Ascending aorta (tissue), 2 donors: ENCODE measurements at regions not wholly inside any gene's neighbourhood (a gene's known extent, or its start where the extent isn't known, plus 50 kb on each side); places are given as distances from the start of the nearest gene placed in this dataset.
"Not testable (repeated sequence)": the region's sequence is repeated elsewhere in the genome, so short reads cannot be mapped to it uniquely, and the experiment has no call there.

Experiments used
- DNase-seq, 2 donors: peaks; one replicate each; pipeline ENCODE4 v3.0.0-alpha.2; 2019; ENCODE audit warnings: low spot score in 2 of 2
- H3K27ac ChIP-seq, 2 donors: fragments of 200-600 bp; sonication (generic); one replicate each; pipeline ENCODE4 v1.5.1; 2016 to 2017; ENCODE audit warnings: mild to moderate bottlenecking in 1 of 2
- H3K27me3 ChIP-seq: fragments of 200-600 bp; sonication (generic); one replicate; pipeline ENCODE4 v1.5.1; 2017
- H3K36me3 ChIP-seq, 2 donors: fragments of 200-600 bp; sonication (generic); one replicate each; pipeline ENCODE4 v1.5.1; 2016
- H3K4me1 ChIP-seq, 2 donors: fragments of 200-600 bp; sonication (generic); one replicate each; pipeline ENCODE4 v1.5.1; 2016 to 2017; ENCODE audit warnings: mild to moderate bottlenecking in 1 of 2
- H3K4me3 ChIP-seq, 2 donors: fragments of 200-600 bp; sonication (generic); one replicate each; pipeline ENCODE4 v1.5.1; 2016 to 2017; ENCODE audit warnings: mild to moderate bottlenecking in 1 of 2
- H3K9me3 ChIP-seq, 2 donors: fragments of 200-600 bp; sonication (generic); one replicate each; pipeline ENCODE4 v1.5.1; 2016
- CTCF ChIP-seq, 3 experiments: fragments of 200-600 bp in 2 of 3; fragments of 450-650 bp in 1 of 3; sonication (generic) in 2 of 3; IDR thresholded peaks; one replicate each; pipeline ENCODE4 v1.5.1; 2016 to 2019; ENCODE audit warnings: antibody characterized with exemption in 3 of 3, mild to moderate bottlenecking in 1 of 3, moderate library complexity in 1 of 3
- intact Hi-C: fragments of 100-400 bp; cut with DNase I; formaldehyde crosslinking; loops from one replicate; pipeline ENCODE4 v1.15.1; 2023

- Histone ChIP-seq H3K36me3 (no peaks in the 10 kb centered on the region), H3K27me3 (no peaks in the 10 kb centered on the region), H3K4me1 (no peaks in the 10 kb centered on the region), H3K27ac (no peak overlapping the region), H3K4me3 (no peak overlapping the region), H3K9me3 (no peaks in the 10 kb centered on the region)
- intact Hi-C loops, result no loop called here
- no peak for DNase-seq
- TF ChIP-seq CTCF (IDR thresholded peaks at IDR 0.05), result no peak
These were observed 160.2 kb upstream of the IL12B start for GRCh38 chr5:159490507-159490906.

- Histone ChIP-seq H3K36me3 (no peaks in the 10 kb centered on the region), H3K9me3 (no peaks in the 10 kb centered on the region), H3K27me3 (no peaks in the 10 kb centered on the region), H3K27ac (no peak overlapping the region), H3K4me1 (no peaks in the 10 kb centered on the region), H3K4me3 (no peak overlapping the region)
- intact Hi-C loops, result no loop called here
- DNase-seq, result no peak
- TF ChIP-seq CTCF (IDR thresholded peaks at IDR 0.05), result no peak
These were observed 163.4 kb upstream of the IL12B start for GRCh38 chr5:159493696-159494095.

GRCh38 chr5:159496773-159497172 is 166.5 kb upstream of the IL12B start:
- H3K36me3 ChIP-seq, result no peaks in the 10 kb centered on the region
- intact Hi-C loops, result no loop called here
- H3K27ac ChIP-seq, result no peak overlapping the region
- H3K4me1 ChIP-seq, result no peaks in the 10 kb centered on the region
- H3K4me3 ChIP-seq, result no peak overlapping the region
- no peak for DNase-seq
- TF ChIP-seq CTCF (IDR thresholded peaks at IDR 0.05), result no peak
- no peaks in the 10 kb centered on the region for H3K27me3 ChIP-seq
- no peaks in the 10 kb centered on the region for H3K9me3 ChIP-seq

- DNase-seq, result no peak
- H3K27ac ChIP-seq, result no peak overlapping the region
- H3K4me3 ChIP-seq, result no peak overlapping the region
- no peaks in the 10 kb centered on the region for H3K9me3 ChIP-seq
- no peak for TF ChIP-seq CTCF (IDR thresholded peaks at IDR 0.05)
- intact Hi-C loops, result no loop called here
- no peaks in the 10 kb centered on the region for H3K36me3 ChIP-seq
- H3K27me3 ChIP-seq, result no peaks in the 10 kb centered on the region
- H3K4me1 ChIP-seq, result no peaks in the 10 kb centered on the region
These were observed 166.9 kb upstream of the IL12B start for GRCh38 chr5:159497221-159497620.

GRCh38 chr5:159498630-159499029 is 168.3 kb upstream of the IL12B start:
- Histone ChIP-seq H3K27me3 (no peaks in the 10 kb centered on the region), H3K4me3 (no peak overlapping the region), H3K4me1 (no peaks in the 10 kb centered on the region), H3K36me3 (no peaks in the 10 kb centered on the region), H3K9me3 (no peaks in the 10 kb centered on the region), H3K27ac (no peak overlapping the region)
- TF ChIP-seq CTCF (IDR thresholded peaks at IDR 0.05), result no peak
- no peak for DNase-seq
- intact Hi-C loops, result no loop called here

- intact Hi-C loops, H3K27ac ChIP-seq, DNase-seq, H3K36me3 ChIP-seq, H3K4me3 ChIP-seq, H3K27me3 ChIP-seq, H3K9me3 ChIP-seq: not testable (repeated sequence)
- peaks cover 2 to 11% of the 10 kb centered on the region in 2 donors for H3K4me1 ChIP-seq
These were observed 171.8 kb upstream of the IL12B start for GRCh38 chr5:159502116-159502515.
